Head of caudate nucleus (tissue), 42 donors: ENCODE measurements at regions not wholly inside any gene's neighbourhood (a gene's known extent, or its start where the extent isn't known, plus 50 kb on each side); places are given as distances from the start of the nearest gene placed in this dataset.
"Not testable (repeated sequence)": the region's sequence is repeated elsewhere in the genome, so short reads cannot be mapped to it uniquely, and the experiment has no call there.

Experiments
- DNase-seq, 42 donors: peaks; one replicate each; pipeline versions ENCODE4 v3.0.0 to v3.0.0-alpha.2; 2020 to 2021; ENCODE audit warnings: mixed read lengths in 7 of 42
- intact Hi-C: fragments of 100-400 bp; cut with DNase I; formaldehyde crosslinking; loops from one replicate; pipeline ENCODE4 v1.15.0; 2022

DNA sequence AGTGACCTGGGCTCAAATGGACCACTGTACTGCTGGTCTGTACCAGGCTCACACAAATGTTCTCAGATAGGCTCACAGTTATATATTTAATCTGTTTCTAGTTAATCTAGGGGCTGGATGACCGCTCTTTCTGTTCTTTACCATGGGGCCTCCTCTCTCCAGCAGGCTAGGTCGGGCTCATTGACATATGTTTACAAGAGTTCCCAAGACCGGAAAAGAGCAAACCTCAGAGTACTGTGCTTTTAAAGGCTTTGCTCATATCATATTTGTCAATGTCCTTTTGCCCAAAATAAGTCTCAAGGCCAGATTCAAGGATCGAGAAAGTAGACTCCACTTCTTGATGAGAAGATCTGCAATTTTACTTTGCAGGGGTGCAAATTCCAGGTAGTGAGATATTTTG lies 348.0 kb upstream of the EPHA6 start:
- no peak for DNase-seq
- intact Hi-C loops, result no loop called here

GRCh38 chr3:96467639-96468038 lies 346.8 kb upstream of the EPHA6 start:
- no peak for DNase-seq
- intact Hi-C loops, result no loop called here

DNA sequence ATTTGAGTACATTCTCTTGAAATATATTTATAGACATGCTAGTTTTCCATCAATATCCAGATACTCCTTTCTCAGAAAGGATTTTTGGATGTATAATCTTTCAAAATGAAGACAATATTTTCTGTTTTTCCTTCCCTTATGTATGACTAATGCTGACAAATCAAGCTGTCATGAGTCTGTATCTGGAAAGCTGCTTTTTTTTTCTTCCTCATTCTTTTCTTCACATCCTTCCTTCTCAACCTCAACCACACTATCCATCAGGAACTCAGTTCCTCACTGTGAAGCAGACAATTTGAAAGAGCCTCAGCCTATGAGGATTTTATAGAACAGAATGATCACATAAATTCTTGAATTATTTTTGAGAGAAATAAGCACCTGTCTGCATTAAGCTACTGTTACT lies 335.9 kb upstream of the EPHA6 start:
- intact Hi-C loops, result no loop called here
- no peak for DNase-seq

GRCh38 chr3:96480881-96481280 lies 333.5 kb upstream of the EPHA6 start:
- intact Hi-C loops, result no loop called here

GRCh38 chr3:96483191-96483590 lies 331.2 kb upstream of the EPHA6 start:
- DNase-seq, intact Hi-C loops: not testable (repeated sequence)

More at GRCh38 chr3:96480881-96481280, 333.5 kb upstream of the EPHA6 start:
- DNase-seq, result peak in 1 of 42 donors; percentile 1

GRCh38 chr3:96483781-96484180 lies 330.6 kb upstream of the EPHA6 start:
- no peak for DNase-seq
- intact Hi-C loops, result no loop called here

DNA sequence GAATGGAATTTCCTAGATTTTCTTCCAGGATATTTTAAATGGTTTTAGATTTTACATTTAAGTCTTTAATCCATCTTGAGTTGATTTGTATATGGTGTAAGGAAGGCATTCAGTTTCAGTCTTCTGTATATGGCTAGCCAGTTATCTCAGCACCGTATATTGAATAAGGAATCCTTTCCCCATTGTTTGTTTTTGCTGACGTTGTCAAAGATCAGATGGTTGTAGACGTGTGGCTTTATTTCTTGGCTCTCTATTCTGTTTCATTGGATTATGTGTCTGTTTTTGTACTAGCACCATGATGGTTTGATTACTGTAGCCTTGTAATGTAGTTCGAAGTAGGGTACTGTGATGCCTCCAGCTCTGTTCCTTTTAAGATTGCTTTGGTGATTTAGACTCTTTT lies 325.7 kb upstream of the EPHA6 start:
- no peak for DNase-seq
- intact Hi-C loops, result no loop called here

GRCh38 chr3:96491023-96491422 lies 323.4 kb upstream of the EPHA6 start:
- no peak for DNase-seq
- intact Hi-C loops, result no loop called here

GRCh38 chr3:96491868-96492267 lies 322.5 kb upstream of the EPHA6 start:
- DNase-seq, result no peak
- intact Hi-C loops, result no loop called here

DNA sequence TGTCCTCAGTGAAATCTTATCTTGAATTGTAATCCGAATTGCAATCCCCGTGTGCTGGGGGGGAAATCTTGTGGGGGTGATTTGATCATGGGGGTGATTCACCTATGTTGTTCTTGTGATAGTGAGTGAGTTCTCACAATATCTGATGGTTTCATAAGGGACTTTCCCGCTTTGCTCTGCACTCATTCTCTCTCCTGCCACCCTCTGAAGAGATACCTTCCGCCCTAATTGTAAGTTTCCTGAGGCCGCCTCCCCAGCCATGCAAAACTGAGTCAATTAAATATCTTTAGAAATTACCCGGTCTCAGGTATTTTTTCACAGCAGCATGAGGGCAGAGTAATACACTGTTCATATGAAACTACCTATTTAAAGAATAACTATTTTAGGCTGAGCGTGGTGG lies 304.1 kb upstream of the EPHA6 start:
- intact Hi-C loops, result no loop called here
- no peak for DNase-seq

GRCh38 chr3:96537165-96537564 lies 277.2 kb upstream of the EPHA6 start:
- DNase-seq, result no peak
- intact Hi-C loops, result no loop called here

GRCh38 chr3:96538186-96538585 lies 276.2 kb upstream of the EPHA6 start:
- intact Hi-C loops, result no loop called here
- peak in 36 of 42 donors; percentile 2 to 85 (median 40) for DNase-seq

- intact Hi-C loops, result no loop called here
- DNase-seq, result no peak
These were observed 266.3 kb upstream of the EPHA6 start for GRCh38 chr3:96548073-96548472.

DNA sequence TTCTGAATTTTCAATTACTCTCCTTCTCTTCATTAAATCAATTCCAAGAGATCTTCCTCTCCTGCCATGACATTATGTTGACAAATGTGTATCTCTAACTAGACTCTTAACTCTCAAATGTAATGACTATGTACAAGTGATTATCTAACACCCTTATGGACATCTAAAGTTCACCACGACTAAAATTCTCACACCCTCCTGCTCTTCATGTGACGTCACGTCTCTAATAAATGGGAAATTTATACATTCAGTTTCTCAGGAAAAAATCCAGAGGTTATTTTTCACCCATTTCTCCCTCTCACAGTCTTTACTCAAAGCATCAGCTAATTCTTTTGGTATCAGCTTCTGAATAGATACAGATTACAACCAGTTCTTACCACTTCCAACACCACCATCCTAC lies 237.5 kb upstream of the EPHA6 start:
- intact Hi-C loops, result no loop called here

GRCh38 chr3:96584066-96584465 lies 230.3 kb upstream of the EPHA6 start:
- intact Hi-C loops, result no loop called here

More for the DNA sequence above, 237.5 kb upstream of the EPHA6 start:
- DNase-seq, result no peak

DNA sequence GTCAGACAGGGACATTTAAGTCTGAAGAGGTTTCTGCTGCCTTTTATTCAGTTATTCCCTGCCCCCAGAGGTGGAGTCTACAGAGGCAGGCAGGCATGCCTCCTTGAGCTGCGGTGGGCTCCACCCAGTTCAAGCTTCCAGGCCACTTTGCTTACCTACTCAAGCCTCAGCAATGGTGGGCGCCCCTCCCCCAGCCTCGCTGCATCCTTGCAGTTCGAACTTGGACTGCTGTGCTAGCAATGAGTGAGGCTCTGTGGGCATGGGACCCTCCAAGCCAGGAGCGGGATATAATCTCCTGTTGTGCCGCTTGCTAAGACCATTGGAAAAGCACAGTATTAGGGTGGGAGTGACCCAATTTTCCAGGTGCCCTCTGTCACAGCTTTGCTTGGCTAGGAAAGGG lies 207.5 kb upstream of the EPHA6 start:
- intact Hi-C loops, result not testable (repeated sequence)

More at GRCh38 chr3:96584066-96584465, 230.3 kb upstream of the EPHA6 start:
- DNase-seq, result no peak

DNA sequence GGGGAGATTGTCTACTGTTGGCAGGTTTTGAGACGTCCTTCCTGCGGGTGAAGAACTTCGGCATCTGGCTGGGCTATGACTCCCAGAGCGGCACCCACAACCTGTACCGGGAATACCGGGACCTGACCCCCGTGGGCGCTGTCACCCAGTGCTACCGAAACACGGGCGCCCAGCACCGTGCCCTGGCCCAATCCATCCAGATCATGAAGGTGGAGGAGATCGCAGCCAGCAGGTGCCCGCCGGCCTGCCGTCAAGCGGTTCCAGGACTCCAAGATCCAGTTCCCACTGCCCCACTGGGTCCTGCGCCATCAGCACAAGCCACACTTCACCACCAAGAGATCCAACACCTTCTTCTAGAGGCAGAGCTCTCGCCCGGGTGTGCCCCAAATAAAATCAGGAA lies 194.9 kb upstream of the EPHA6 start:
- intact Hi-C loops, result no loop called here
- peak in 6 of 42 donors; percentile 1 to 37 (median 12) for DNase-seq

More for the DNA sequence above, 207.5 kb upstream of the EPHA6 start:
- not testable (repeated sequence) for DNase-seq

- intact Hi-C loops, result no loop called here
- no peak for DNase-seq
These were observed 191.5 kb upstream of the EPHA6 start for GRCh38 chr3:96622878-96623277.

- intact Hi-C loops, result no loop called here
- no peak for DNase-seq
These were observed 183.3 kb upstream of the EPHA6 start for GRCh38 chr3:96631050-96631449.

GRCh38 chr3:96646596-96646995 lies 167.8 kb upstream of the EPHA6 start:
- intact Hi-C loops, result no loop called here

DNA sequence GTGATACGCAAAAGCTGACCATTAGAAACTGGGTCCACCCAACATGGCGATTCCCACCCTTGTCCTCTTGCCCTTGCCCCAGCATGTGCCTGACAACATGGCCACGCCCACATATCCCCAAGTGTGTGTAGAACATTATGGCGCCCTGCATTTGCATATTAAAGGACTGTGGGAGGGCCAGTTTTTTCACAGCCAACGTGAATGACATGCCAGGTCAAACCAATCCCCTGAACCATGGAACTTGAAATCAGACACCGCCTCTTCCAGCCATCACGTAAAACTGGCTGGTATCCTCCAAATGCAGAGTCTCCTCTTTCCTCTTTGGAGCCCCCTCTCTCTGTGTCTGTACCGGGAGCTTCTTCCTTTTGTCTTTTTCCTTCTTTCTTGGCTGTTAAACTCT lies 156.7 kb upstream of the EPHA6 start:
- DNase-seq, result no peak
- intact Hi-C loops, result no loop called here

More at GRCh38 chr3:96646596-96646995, 167.8 kb upstream of the EPHA6 start:
- DNase-seq, result no peak
